ENCODE measurements at regions not wholly inside any gene's neighbourhood (a gene's known extent, or its start where the extent isn't known, plus 50 kb on each side); places are given as distances from the start of the nearest gene placed in this dataset.

DNA sequence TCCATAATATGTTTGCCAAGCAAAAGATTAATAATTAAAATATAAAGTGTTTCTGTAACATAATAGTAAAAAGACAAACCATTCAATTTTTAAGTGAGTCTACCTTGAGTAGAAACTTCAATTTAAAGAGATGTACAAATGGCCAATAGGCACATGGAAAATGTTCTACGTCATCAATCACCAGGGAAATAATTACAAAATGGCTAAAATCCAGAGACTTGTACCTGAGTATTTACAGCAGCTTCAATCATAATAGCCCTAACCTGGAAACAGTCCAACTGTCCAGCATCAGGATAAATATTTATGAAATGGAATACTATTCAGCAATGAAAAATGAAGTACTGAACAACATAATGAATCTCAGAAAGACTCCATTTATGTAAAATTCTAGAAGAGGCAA, 95.5 kb upstream of the FAR2 start:
- TF ChIP-seq POLR2A (IDR thresholded peaks at IDR 0.05; ENCODE audit: low read length) = no peak
- no peak for TF ChIP-seq GATA1 (IDR thresholded peaks at IDR 0.05; ENCODE audit: low read depth, low read length)

Data from erythroblast (primary cell).